BJ (cell line): ENCODE measurements at regions not wholly inside any gene's neighbourhood (a gene's known extent, or its start where the extent isn't known, plus 50 kb on each side); places are given as distances from the start of the nearest gene placed in this dataset.

Source experiments
- CTCF ChIA-PET: fragments of 350-600 bp; formaldehyde crosslinking; extraction: SDS; loops from one replicate; lab custom pipeline; 2021; ENCODE audit warnings: antibody characterized with exemption, inconsistent platforms; lab: Yijun Ruan, JAX
- POLR2A ChIA-PET: fragments of 300-600 bp; sonication (Branson Sonifier 250); formaldehyde crosslinking; extraction: SDS; loops from one replicate; lab custom pipeline; 2021; ENCODE audit warnings: antibody characterized with exemption; lab: Charles Lee
- DNase-seq: peaks from one replicate; pipeline ENCODE4 v3.0.0-alpha.2; 2011; ENCODE audit warnings: low read depth
- H3K27me3 ChIP-seq: 2 replicates; pipeline ENCODE4 v1.6.0; 2011; ENCODE audit warnings: low read length; ENCODE audit not compliant: control insufficient read depth, insufficient read depth
- H3K36me3 ChIP-seq: 2 replicates; pipeline ENCODE4 v1.5.1; 2011; ENCODE audit warnings: low read length; ENCODE audit not compliant: control insufficient read depth, insufficient read depth
- H3K4me3 ChIP-seq: 2 replicates; pipeline ENCODE4 v1.5.1; 2011; ENCODE audit warnings: low read depth, mild to moderate bottlenecking, control low read depth, low read length
- TF ChIP-seq, protein P1 (sequence below): IDR thresholded peaks from 2 replicates; pipeline ENCODE4 v1.5.1; 2011; ENCODE audit warnings: low read depth, mild to moderate bottlenecking, control low read depth, inconsistent platforms, low read length, moderate library complexity; ENCODE audit not compliant: insufficient read depth

- H3K4me3 ChIP-seq: no peak overlapping the region
- ChIA-PET POLR2A (no interaction called here), CTCF (interaction anchor here (1.0 to 1.1 kb wide), 2 partner anchors 15 to 19 kb away, joined by 3 to 7 read pairs; no protein-coding TSS in a partner anchor)
- H3K27me3 ChIP-seq: no peaks in the 10 kb centered on the region
- TF ChIP-seq, protein P1, sequence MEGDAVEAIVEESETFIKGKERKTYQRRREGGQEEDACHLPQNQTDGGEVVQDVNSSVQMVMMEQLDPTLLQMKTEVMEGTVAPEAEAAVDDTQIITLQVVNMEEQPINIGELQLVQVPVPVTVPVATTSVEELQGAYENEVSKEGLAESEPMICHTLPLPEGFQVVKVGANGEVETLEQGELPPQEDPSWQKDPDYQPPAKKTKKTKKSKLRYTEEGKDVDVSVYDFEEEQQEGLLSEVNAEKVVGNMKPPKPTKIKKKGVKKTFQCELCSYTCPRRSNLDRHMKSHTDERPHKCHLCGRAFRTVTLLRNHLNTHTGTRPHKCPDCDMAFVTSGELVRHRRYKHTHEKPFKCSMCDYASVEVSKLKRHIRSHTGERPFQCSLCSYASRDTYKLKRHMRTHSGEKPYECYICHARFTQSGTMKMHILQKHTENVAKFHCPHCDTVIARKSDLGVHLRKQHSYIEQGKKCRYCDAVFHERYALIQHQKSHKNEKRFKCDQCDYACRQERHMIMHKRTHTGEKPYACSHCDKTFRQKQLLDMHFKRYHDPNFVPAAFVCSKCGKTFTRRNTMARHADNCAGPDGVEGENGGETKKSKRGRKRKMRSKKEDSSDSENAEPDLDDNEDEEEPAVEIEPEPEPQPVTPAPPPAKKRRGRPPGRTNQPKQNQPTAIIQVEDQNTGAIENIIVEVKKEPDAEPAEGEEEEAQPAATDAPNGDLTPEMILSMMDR: no peak
- no peak for DNase-seq
- H3K36me3 ChIP-seq: no peaks in the 10 kb centered on the region
These were observed 77.0 kb upstream of the DAP start for GRCh38 chr5:10838038-10838437.

DNA sequence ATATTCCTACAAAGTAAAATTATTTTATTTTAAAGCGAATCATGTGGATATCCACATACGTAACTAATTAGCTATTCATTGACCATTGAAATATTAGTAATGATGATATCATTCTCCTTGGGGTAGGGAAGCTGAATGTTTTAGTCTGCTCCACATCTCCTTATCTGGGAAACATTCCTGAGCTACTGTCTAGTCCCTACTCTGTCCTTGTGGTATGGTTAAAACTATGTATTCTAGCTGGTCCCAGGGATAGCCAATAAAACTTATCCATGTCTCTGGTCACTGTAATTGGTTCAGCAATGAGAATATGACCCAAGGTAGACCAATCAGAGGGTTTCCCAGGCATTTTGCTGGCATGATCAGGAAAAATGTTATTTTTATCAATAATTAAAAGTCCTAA is 76.0 kb upstream of the DAP start:
- POLR2A ChIA-PET: no interaction called here
- H3K36me3 ChIP-seq: no peaks in the 10 kb centered on the region
- CTCF ChIA-PET: interaction anchor here (0.9 to 1.8 kb wide), 5 partner anchors 16 to 135 kb away, joined by 3 to 6 read pairs (median 3); no protein-coding TSS in a partner anchor
- no peaks in the 10 kb centered on the region for H3K27me3 ChIP-seq
- H3K4me3 ChIP-seq: no peak overlapping the region
- TF ChIP-seq, protein P1: no peak
- no peak for DNase-seq

DNA sequence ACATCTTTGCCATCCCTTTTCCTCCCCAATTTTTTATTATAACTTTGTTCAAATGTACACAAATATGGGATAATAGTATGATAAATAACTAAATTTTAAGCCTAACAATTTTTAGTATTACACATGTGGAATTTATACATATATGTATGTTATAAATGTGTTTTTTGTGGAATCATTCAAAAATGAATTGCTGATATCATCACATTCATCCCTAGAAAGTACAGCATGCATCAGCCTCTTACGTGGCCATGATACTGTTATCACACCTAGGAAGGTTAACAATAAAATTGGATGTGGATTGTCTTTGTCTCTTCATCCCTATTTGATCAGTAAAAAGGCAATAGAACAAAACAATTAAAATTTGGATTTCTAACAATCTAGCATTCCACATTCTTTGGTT is 73.7 kb upstream of the DAP start:
- H3K4me3 ChIP-seq: no peak overlapping the region
- POLR2A ChIA-PET: no interaction called here
- TF ChIP-seq, protein P1: no peak
- DNase-seq: no peak
- CTCF ChIA-PET: interaction anchor here (4.2 kb wide), 1 partner anchor 21 kb away, joined by 29 read pairs; no protein-coding TSS in a partner anchor
- H3K27me3 ChIP-seq: no peaks in the 10 kb centered on the region
- H3K36me3 ChIP-seq: no peaks in the 10 kb centered on the region

- TF ChIP-seq, protein P1: no peak
- POLR2A ChIA-PET: interaction anchor here (0.6 kb wide), 1 partner anchor 189 kb away, joined by 10 read pairs; no protein-coding TSS in a partner anchor
- H3K4me3 ChIP-seq: no peak overlapping the region
- no peaks in the 10 kb centered on the region for H3K36me3 ChIP-seq
- CTCF ChIA-PET: interaction anchor here (1.0 to 4.2 kb wide), 4 partner anchors 9 to 25 kb away, joined by 3 to 29 read pairs (median 6); no protein-coding TSS in a partner anchor
- no peak for DNase-seq
- no peaks in the 10 kb centered on the region for H3K27me3 ChIP-seq
These were observed 72.0 kb upstream of the DAP start for GRCh38 chr5:10832987-10833386.

- no peaks in the 10 kb centered on the region for H3K36me3 ChIP-seq
- no peaks in the 10 kb centered on the region for H3K27me3 ChIP-seq
- ChIA-PET CTCF (interaction anchor here (1.0 to 4.2 kb wide), 4 partner anchors 9 to 24 kb away, joined by 3 to 29 read pairs (median 6); no protein-coding TSS in a partner anchor), POLR2A (no interaction called here)
- no peak overlapping the region for H3K4me3 ChIP-seq
- TF ChIP-seq, protein P1: no peak
- no peak for DNase-seq
These were observed 71.4 kb upstream of the DAP start for GRCh38 chr5:10832421-10832820.
